Pancreas (tissue), 10 donors: ENCODE measurements at regions not wholly inside any gene's neighbourhood (a gene's known extent, or its start where the extent isn't known, plus 50 kb on each side); places are given as distances from the start of the nearest gene placed in this dataset.

Experiments
- ATAC-seq, 4 donors: fragments of 200-7000 bp; cut with Tn5 transposase; one replicate each; pipeline versions ENCODE4 v1.8.0 to v1.9.1; 2020; ENCODE audit warnings: mild to moderate bottlenecking in 4 of 4, moderate library complexity in 4 of 4
- DNase-seq, 6 donors: peaks; one replicate each; pipeline ENCODE4 v3.0.0-alpha.2; 2020
- FAIRE-seq: peaks from 2 replicates; lab custom pipeline; 2012; peaks lifted over from hg19 to GRCh38; lab: Jason Lieb, UNC
- H3K27ac ChIP-seq, 4 donors: fragments of 200-600 bp; sonication (generic); 1 replicate in 3 of 4; 2 replicates in 1 of 4; pipeline versions ENCODE4 v1.5.0 to v1.8.0; 2020
- H3K27me3 ChIP-seq, 4 donors: fragments of 200-600 bp; one replicate each; pipeline ENCODE4 v1.8.0; 2021
- H3K36me3 ChIP-seq, 3 donors: fragments of 200-600 bp; sonication (generic) in 1 of 3; one replicate each; pipeline versions ENCODE4 v1.5.0 to v1.8.0; 2020 to 2021
- H3K4me1 ChIP-seq, 3 donors: fragments of 200-600 bp; one replicate each; pipeline ENCODE4 v1.8.0; 2021
- H3K4me3 ChIP-seq, 4 donors: fragments of 200-600 bp; sonication (generic) in 2 of 4; one replicate each; pipeline versions ENCODE4 v1.5.0 to v1.8.0; 2020 to 2021
- H3K9me3 ChIP-seq, 4 donors: fragments of 200-600 bp; one replicate each; pipeline ENCODE4 v1.8.0; 2021
- CTCF ChIP-seq, 4 donors: fragments of 200-600 bp; sonication (generic) in 3 of 4; IDR thresholded peaks; one replicate each; pipeline versions ENCODE4 v1.5.0 to v1.8.0; 2021; ENCODE audit warnings: antibody characterized with exemption in 4 of 4
- WGBS, 2 donors: extraction: QIAGEN DNeasy Blood & Tissue Kit; methylation state at CpG; one replicate each; pipeline ENCODE4 v1.1.7; 2013; 5-methylcytosine and 5-hydroxymethylcytosine counted together
- intact Hi-C, 3 donors: fragments of 100-400 bp; cut with DNase I; formaldehyde crosslinking; loops; one replicate each; pipeline versions ENCODE4 v1.11.1 to v1.14.2; 2022
- donor health status: healthy with polysubstance abuse.
- donor health status: DM: no; HTN: no; CAD: no; lungs with moderate emphysema.
- donor health status: DM: no; HTN: no; CAD: no.
- donor health status: control.
- donor health status: control.
- donor health status: Bipolar disorder and iron deficiency.
- donor health status: DM: yes; HTN: yes; CAD: no.
- donor health status: DM: no; HTN: no; CAD: no.
- donor health status: DM: no; HTN: no; CAD: no.
- donor health status: DM: yes; HTN: yes; CAD: no.

DNA sequence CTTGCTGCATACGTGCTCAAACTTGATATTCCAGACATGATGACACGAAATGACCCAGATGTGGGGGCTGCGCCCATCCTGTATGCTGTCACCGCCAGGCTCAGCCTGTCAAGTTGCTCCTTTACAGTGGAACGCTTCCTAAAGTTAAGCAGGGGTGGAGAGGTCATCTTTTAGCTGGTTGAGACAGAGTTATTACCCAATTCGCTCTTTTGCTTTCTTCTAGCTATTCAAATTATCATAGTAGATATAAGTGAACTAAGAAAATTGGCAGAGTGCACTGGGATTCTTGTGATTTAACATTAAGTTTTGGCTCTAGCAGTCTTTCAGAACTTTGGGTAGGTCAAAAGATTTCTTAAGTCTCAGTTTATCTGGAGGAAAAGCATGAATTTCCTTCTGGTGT lies 69.8 kb upstream of the BASP1 start:
- no peak for ATAC-seq
- DNase-seq: no peak
- Histone ChIP-seq H3K36me3 (no peaks in the 10 kb centered on the region), H3K27me3 (no peaks in the 10 kb centered on the region), H3K4me1 (no peaks in the 10 kb centered on the region), H3K9me3 (no peaks in the 10 kb centered on the region), H3K27ac (no peak overlapping the region), H3K4me3 (no peak overlapping the region)
- no peak for TF ChIP-seq CTCF (IDR thresholded peaks at IDR 0.05)
- intact Hi-C loops: no loop called here
- WGBS, 2 donors: 80 to 85% methylated on average over 6 of the region's 6 CpGs
- FAIRE-seq: no peak

DNA sequence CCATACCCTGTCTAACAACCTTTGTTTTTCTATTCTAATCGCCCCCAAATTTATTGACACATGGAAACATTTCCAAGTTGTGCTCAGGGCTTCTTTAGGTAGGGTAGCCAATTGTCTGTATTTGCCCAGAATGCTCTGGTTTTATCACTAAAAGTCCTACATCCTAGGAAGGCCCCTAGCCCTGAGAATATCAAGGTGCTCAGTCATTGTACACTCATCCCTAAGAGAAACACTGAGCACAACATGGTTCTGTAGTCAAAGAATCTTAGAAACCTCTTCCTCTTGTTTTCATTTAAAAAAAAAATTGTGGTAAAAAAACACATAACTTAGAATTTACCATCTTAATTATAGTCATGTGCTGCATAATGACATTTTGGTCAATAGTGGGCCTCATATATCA lies 69.0 kb upstream of the BASP1 start:
- no peak overlapping the region for H3K4me3 ChIP-seq
- intact Hi-C loops: no loop called here
- ATAC-seq: no peak
- no peak for TF ChIP-seq CTCF (IDR thresholded peaks at IDR 0.05)
- DNase-seq: no peak
- no peaks in the 10 kb centered on the region for H3K4me1 ChIP-seq
- H3K27me3 ChIP-seq: no peaks in the 10 kb centered on the region
- no peaks in the 10 kb centered on the region for H3K9me3 ChIP-seq
- FAIRE-seq: no peak
- no peak overlapping the region for H3K27ac ChIP-seq
- 68 to 81% methylated on average over 1 of the region's 1 CpG for WGBS, 2 donors
- H3K36me3 ChIP-seq: no peaks in the 10 kb centered on the region

DNA sequence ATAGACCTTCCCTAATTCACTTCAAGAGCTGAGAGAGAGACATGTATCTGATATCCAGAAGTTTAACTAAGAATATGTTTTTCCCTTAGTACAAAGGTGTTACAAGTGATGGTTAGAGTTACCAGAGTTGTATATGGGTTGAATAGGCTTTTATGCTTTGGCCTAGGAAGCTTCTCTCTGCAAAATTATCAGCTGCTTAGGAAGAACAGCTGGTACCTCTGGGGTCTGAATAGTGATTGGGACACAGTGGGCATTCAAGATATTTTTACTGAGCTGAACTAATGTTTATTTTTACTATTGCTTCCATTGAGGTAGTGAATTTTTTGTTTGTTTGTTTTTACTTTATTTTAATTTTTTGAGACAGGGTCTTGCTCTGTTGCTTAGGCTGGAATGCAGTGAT lies 67.6 kb upstream of the BASP1 start:
- intact Hi-C loops: no loop called here
- Histone ChIP-seq H3K4me3 (no peak overlapping the region), H3K27me3 (no peaks in the 10 kb centered on the region), H3K4me1 (no peaks in the 10 kb centered on the region), H3K36me3 (no peaks in the 10 kb centered on the region), H3K27ac (no peak overlapping the region), H3K9me3 (no peaks in the 10 kb centered on the region)
- TF ChIP-seq CTCF (IDR thresholded peaks at IDR 0.05): no peak
- DNase-seq (no peak), ATAC-seq (no peak), FAIRE-seq (no peak)

DNA sequence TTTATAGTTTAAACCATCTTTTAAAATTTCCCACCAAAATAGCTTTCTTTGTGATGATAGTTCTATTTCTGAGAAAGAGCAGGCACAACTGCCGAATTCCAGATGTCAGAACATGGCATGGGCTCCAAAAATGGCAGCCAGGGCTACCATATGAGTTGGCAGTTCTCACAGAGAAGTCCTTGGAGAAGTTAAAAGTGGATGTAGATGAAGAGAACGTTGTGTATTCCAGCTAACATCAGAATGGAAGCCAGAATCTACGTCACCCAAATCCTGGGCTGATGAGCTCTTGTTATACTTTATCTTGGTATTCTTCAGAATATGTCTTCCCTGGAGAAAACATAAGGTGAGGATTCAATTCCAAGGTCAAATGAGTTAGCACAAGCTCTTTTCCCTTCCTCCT lies 66.9 kb upstream of the BASP1 start:
- no peaks in the 10 kb centered on the region for H3K4me1 ChIP-seq
- H3K4me3 ChIP-seq: no peak overlapping the region
- FAIRE-seq (no peak), ATAC-seq (no peak), DNase-seq (no peak)
- 71 to 79% methylated on average over 3 of the region's 3 CpGs for WGBS, 2 donors
- TF ChIP-seq CTCF (IDR thresholded peaks at IDR 0.05): no peak
- H3K27ac ChIP-seq: no peak overlapping the region
- H3K36me3 ChIP-seq: no peaks in the 10 kb centered on the region
- no peaks in the 10 kb centered on the region for H3K27me3 ChIP-seq
- no peaks in the 10 kb centered on the region for H3K9me3 ChIP-seq
- intact Hi-C loops: no loop called here

GRCh38 chr5:17151686-17152085 lies 65.7 kb upstream of the BASP1 start:
- no peak overlapping the region for H3K27ac ChIP-seq
- FAIRE-seq (no peak), DNase-seq (no peak), ATAC-seq (no peak)
- intact Hi-C loops: no loop called here
- no peaks in the 10 kb centered on the region for H3K4me1 ChIP-seq
- H3K9me3 ChIP-seq: no peaks in the 10 kb centered on the region
- WGBS, 2 donors: 61 to 62% methylated on average over 8 of the region's 8 CpGs
- no peaks in the 10 kb centered on the region for H3K36me3 ChIP-seq
- H3K27me3 ChIP-seq: no peaks in the 10 kb centered on the region
- no peak for TF ChIP-seq CTCF (IDR thresholded peaks at IDR 0.05)
- H3K4me3 ChIP-seq: no peak overlapping the region
